ENCODE measurements at regions not wholly inside any gene's neighbourhood (a gene's known extent, or its start where the extent isn't known, plus 50 kb on each side); places are given as distances from the start of the nearest gene placed in this dataset.

- no peak for TF ChIP-seq POLR2A (IDR thresholded peaks at IDR 0.05; ENCODE audit: low read depth, low read length)
- no peak for TF ChIP-seq SPI1 (IDR thresholded peaks at IDR 0.05; ENCODE audit: low read depth, low read length)
- no peak for TF ChIP-seq TAF1 (IDR thresholded peaks at IDR 0.05; ENCODE audit: low read depth, low read length)
- TF ChIP-seq POLR2AphosphoS5 (IDR thresholded peaks at IDR 0.05; ENCODE audit: low read depth, low read length), result no peak
- TF ChIP-seq POU2F2 (IDR thresholded peaks at IDR 0.05; ENCODE audit: low read depth, low read length), result no peak
- TF ChIP-seq PAX5 (IDR thresholded peaks at IDR 0.05; ENCODE audit: insufficient read depth, low read length, severe bottlenecking), result no peak
These were observed 130.9 kb upstream of the CD93 start for GRCh38 chr20:23217023-23217422.

Measured in GM12891 (cell line).